OCI-LY7 (cell line): ENCODE measurements at regions not wholly inside any gene's neighbourhood (a gene's known extent, or its start where the extent isn't known, plus 50 kb on each side); places are given as distances from the start of the nearest gene placed in this dataset.

Source experiments
- BruUV-seq: library from RNA; stranded (reverse); fragments of 400-500 nt; replicated peaks from 2 replicates; lab custom pipeline; 2021; lab: Mats Ljungman, UMichigan
- CTCF ChIA-PET: fragments of 300-600 bp; sonication (Branson Sonifier 250); formaldehyde crosslinking; loops from one replicate; lab custom pipeline; 2022; ENCODE audit warnings: antibody characterized with exemption; ENCODE audit not compliant: unreplicated experiment; lab: Charles Lee
- POLR2A ChIA-PET: fragments of 300-600 bp; sonication (Branson Sonifier 250); formaldehyde crosslinking; loops from one replicate; lab custom pipeline; 2022; ENCODE audit warnings: antibody characterized with exemption; lab: Charles Lee
- DNase-seq: peaks from one replicate; pipeline ENCODE4 v3.0.0-alpha.2; 2015; ENCODE audit warnings: low spot score
- H2AFZ ChIP-seq: fragments of 200-600 bp; sonication (generic), shearing (Covaris generic); 2 replicates; pipeline ENCODE4 v1.6.1; 2014; ENCODE audit warnings: mild to moderate bottlenecking, antibody characterized with exemption, low read length, moderate library complexity
- H3K27ac ChIP-seq: fragments of 200-600 bp; sonication (generic); 2 replicates; pipeline ENCODE4 v1.5.1; 2014; ENCODE audit warnings: mixed run types, low read depth, mild to moderate bottlenecking, moderate library complexity, low read length, inconsistent platforms; ENCODE audit not compliant: poor library complexity, severe bottlenecking
- H3K36me3 ChIP-seq: fragments of 200-600 bp; sonication (generic); 2 replicates; pipeline ENCODE4 v1.6.1; 2014; ENCODE audit warnings: mild to moderate bottlenecking, antibody characterized with exemption, low read length, moderate library complexity, mixed read lengths; ENCODE audit not compliant: insufficient read depth
- H3K4me1 ChIP-seq: fragments of 200-600 bp; sonication (generic); 2 replicates; pipeline ENCODE4 v1.5.1; 2014; ENCODE audit warnings: mild to moderate bottlenecking, low read length; ENCODE audit not compliant: insufficient read depth, poor library complexity, severe bottlenecking
- H3K4me2 ChIP-seq: fragments of 200-600 bp; sonication (generic); 2 replicates; pipeline ENCODE4 v1.6.1; 2014; ENCODE audit warnings: mild to moderate bottlenecking, low read length
- H3K4me3 ChIP-seq: fragments of 200-600 bp; sonication (generic); 2 replicates; pipeline ENCODE4 v1.5.1; 2014; ENCODE audit warnings: mild to moderate bottlenecking, low read depth, low read length; ENCODE audit not compliant: poor library complexity, severe bottlenecking
- H3K79me2 ChIP-seq: fragments of 200-600 bp; sonication (generic); 2 replicates; pipeline ENCODE4 v1.6.1; 2016; ENCODE audit warnings: low read depth, mild to moderate bottlenecking, low read length, moderate library complexity, mixed read lengths; ENCODE audit not compliant: insufficient read depth
- H3K9me2 ChIP-seq: fragments of 200-600 bp; sonication (generic); 2 replicates; pipeline ENCODE4 v1.6.1; 2016; ENCODE audit warnings: mild to moderate bottlenecking, low read length, mixed read lengths; ENCODE audit not compliant: insufficient read depth
- H3K9me3 ChIP-seq: fragments of 200-600 bp; sonication (generic); 2 replicates; pipeline ENCODE4 v1.6.1; 2014; ENCODE audit warnings: mild to moderate bottlenecking, mixed run types, low read length, mixed read lengths
- H4K20me1 ChIP-seq: fragments of 200-600 bp; sonication (generic); 2 replicates; pipeline ENCODE4 v1.6.1; 2014; ENCODE audit warnings: mild to moderate bottlenecking, antibody characterized with exemption, low read length, moderate library complexity, mixed read lengths; ENCODE audit not compliant: insufficient read depth
- CTCF ChIP-seq: fragments of 200-600 bp; sonication (generic); conservative IDR thresholded peaks from 2 replicates; pipeline ENCODE4 v1.5.1; 2014; ENCODE audit warnings: mild to moderate bottlenecking, antibody characterized with exemption, low read length, moderate library complexity, mixed read lengths
- EZH2phosphoT487 ChIP-seq: fragments of 200-600 bp; sonication (generic); IDR thresholded peaks from 2 replicates; pipeline ENCODE4 v1.6.1; 2018; ENCODE audit warnings: low read depth, borderline replicate concordance, mild to moderate bottlenecking, mixed run types, antibody characterized with exemption, low read length, moderate library complexity, mixed read lengths
- intact Hi-C: fragments of 100-400 bp; cut with micrococcal nuclease; formaldehyde crosslinking; loops from one replicate; pipeline ENCODE4 v1.10.0; 2022; ENCODE audit not compliant: unreplicated experiment

GRCh38 chr1:30273021-30273325 lies 450.4 kb downstream of the MATN1 start:
- H3K4me3 ChIP-seq, result no peak overlapping the region
- ChIA-PET CTCF (no interaction called here), POLR2A (no interaction called here)
- H3K4me2 ChIP-seq, result no peak overlapping the region
- H3K4me1 ChIP-seq, result no peaks in the 10 kb centered on the region
- H4K20me1 ChIP-seq, result no peaks in the 10 kb centered on the region
- no TSS peak for BruUV-seq
- H2AFZ ChIP-seq, result no peak overlapping the region
- intact Hi-C loops, result no loop called here
- DNase-seq, result no peak
- no peaks in the 10 kb centered on the region for H3K9me3 ChIP-seq
- TF ChIP-seq CTCF, result no peak
- TF ChIP-seq EZH2phosphoT487, result no peak
- no peaks in the 10 kb centered on the region for H3K9me2 ChIP-seq
- no peak overlapping the region for H3K27ac ChIP-seq
- H3K36me3 ChIP-seq, result no peaks in the 10 kb centered on the region
- H3K79me2 ChIP-seq, result no peaks in the 10 kb centered on the region

- no TSS peak for BruUV-seq
- intact Hi-C loops, result no loop called here
Observed at GRCh38 chr1:30272277-30273020, 450.9 kb downstream of the MATN1 start.

More at GRCh38 chr1:30272277-30273020, 450.9 kb downstream of the MATN1 start:
- no peak for DNase-seq
- Histone ChIP-seq H3K4me1 (no peaks in the 10 kb centered on the region), H3K79me2 (no peaks in the 10 kb centered on the region), H3K36me3 (no peaks in the 10 kb centered on the region), H4K20me1 (no peaks in the 10 kb centered on the region), H3K9me2 (no peaks in the 10 kb centered on the region), H3K4me2 (no peak overlapping the region), H3K4me3 (no peak overlapping the region), H2AFZ (no peak overlapping the region), H3K9me3 (no peaks in the 10 kb centered on the region), H3K27ac (no peak overlapping the region)
- CTCF ChIA-PET, result no interaction called here
- POLR2A ChIA-PET, result no interaction called here
- TF ChIP-seq CTCF (no peak), EZH2phosphoT487 (no peak)
